Fibroblast of gingiva (primary cell): ENCODE measurements at regions not wholly inside any gene's neighbourhood (a gene's known extent, or its start where the extent isn't known, plus 50 kb on each side); places are given as distances from the start of the nearest gene placed in this dataset.
"Not testable (repeated sequence)": the region's sequence is repeated elsewhere in the genome, so short reads cannot be mapped to it uniquely, and the experiment has no call there.

ENCODE experiments used
- DNase-seq: peaks from one replicate; pipeline ENCODE4 v3.0.0-alpha.2; 2011; ENCODE audit warnings: low read depth

GRCh38 chr3:95627697-95628096, 1186.7 kb upstream of the EPHA6 start:
- no peak for DNase-seq

- DNase-seq, result no peak
Observed at GRCh38 chr3:95629802-95630201, 1184.6 kb upstream of the EPHA6 start.

- DNase-seq, result no peak
Observed at GRCh38 chr3:95645291-95645690, 1169.1 kb upstream of the EPHA6 start.

GRCh38 chr3:95654570-95655362, 1159.6 kb upstream of the EPHA6 start:
- DNase-seq, result no peak

- DNase-seq, result no peak
Observed at GRCh38 chr3:95655363-95655986, 1158.9 kb upstream of the EPHA6 start.

- DNase-seq, result no peak
Observed at GRCh38 chr3:95670765-95671164, 1143.6 kb upstream of the EPHA6 start.

GRCh38 chr3:95673215-95673614, 1141.2 kb upstream of the EPHA6 start:
- no peak for DNase-seq

GRCh38 chr3:95705786-95706418, 1108.5 kb upstream of the EPHA6 start:
- no peak for DNase-seq

- DNase-seq, result no peak
Observed at GRCh38 chr3:95707268-95707667, 1107.1 kb upstream of the EPHA6 start.

GRCh38 chr3:95710684-95711083, 1103.7 kb upstream of the EPHA6 start:
- DNase-seq, result no peak

GRCh38 chr3:95711789-95712188, 1102.6 kb upstream of the EPHA6 start:
- DNase-seq, result no peak

GRCh38 chr3:95715128-95715527, 1099.3 kb upstream of the EPHA6 start:
- DNase-seq, result no peak

GRCh38 chr3:95717048-95717447, 1097.3 kb upstream of the EPHA6 start:
- no peak for DNase-seq

GRCh38 chr3:95718168-95718567, 1096.2 kb upstream of the EPHA6 start:
- no peak for DNase-seq

GRCh38 chr3:95719481-95719880, 1094.9 kb upstream of the EPHA6 start:
- DNase-seq, result no peak

- no peak for DNase-seq
Observed at GRCh38 chr3:95721938-95722337, 1092.5 kb upstream of the EPHA6 start.

GRCh38 chr3:95725770-95726169, 1088.6 kb upstream of the EPHA6 start:
- DNase-seq, result no peak

- DNase-seq, result no peak
Observed at GRCh38 chr3:95731753-95732152, 1082.6 kb upstream of the EPHA6 start.

GRCh38 chr3:95733336-95733735, 1081.1 kb upstream of the EPHA6 start:
- no peak for DNase-seq

- DNase-seq, result no peak
Observed at GRCh38 chr3:95738045-95738444, 1076.3 kb upstream of the EPHA6 start.

GRCh38 chr3:95744896-95745295, 1069.5 kb upstream of the EPHA6 start:
- not testable (repeated sequence) for DNase-seq

GRCh38 chr3:95750097-95750496, 1064.3 kb upstream of the EPHA6 start:
- no peak for DNase-seq

GRCh38 chr3:95751509-95751908, 1062.9 kb upstream of the EPHA6 start:
- no peak for DNase-seq
